ENCODE measurements at regions not wholly inside any gene's neighbourhood (a gene's known extent, or its start where the extent isn't known, plus 50 kb on each side); places are given as distances from the start of the nearest gene placed in this dataset.

DNA sequence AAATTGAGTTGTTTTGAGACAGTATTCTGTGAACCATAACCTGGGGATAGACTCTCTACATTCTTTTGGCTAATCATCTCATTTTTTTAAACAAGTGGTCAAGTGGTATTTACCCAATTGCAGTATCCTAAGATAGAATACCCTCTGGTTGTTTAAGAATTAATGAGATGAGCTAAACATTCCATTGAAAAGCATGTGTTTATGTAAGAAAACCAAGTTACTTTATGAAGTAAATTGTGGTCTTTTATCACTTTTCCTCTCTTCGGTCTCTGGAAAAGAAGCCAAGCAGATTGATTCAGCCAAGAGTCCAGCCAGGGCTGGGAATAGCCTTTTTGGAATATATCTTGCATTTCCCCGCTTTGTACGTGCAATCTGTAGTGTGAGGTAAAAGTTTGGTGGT, 185.7 kb upstream of the TOPAZ1 start:
- TF ChIP-seq, protein P1, sequence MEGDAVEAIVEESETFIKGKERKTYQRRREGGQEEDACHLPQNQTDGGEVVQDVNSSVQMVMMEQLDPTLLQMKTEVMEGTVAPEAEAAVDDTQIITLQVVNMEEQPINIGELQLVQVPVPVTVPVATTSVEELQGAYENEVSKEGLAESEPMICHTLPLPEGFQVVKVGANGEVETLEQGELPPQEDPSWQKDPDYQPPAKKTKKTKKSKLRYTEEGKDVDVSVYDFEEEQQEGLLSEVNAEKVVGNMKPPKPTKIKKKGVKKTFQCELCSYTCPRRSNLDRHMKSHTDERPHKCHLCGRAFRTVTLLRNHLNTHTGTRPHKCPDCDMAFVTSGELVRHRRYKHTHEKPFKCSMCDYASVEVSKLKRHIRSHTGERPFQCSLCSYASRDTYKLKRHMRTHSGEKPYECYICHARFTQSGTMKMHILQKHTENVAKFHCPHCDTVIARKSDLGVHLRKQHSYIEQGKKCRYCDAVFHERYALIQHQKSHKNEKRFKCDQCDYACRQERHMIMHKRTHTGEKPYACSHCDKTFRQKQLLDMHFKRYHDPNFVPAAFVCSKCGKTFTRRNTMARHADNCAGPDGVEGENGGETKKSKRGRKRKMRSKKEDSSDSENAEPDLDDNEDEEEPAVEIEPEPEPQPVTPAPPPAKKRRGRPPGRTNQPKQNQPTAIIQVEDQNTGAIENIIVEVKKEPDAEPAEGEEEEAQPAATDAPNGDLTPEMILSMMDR (IDR thresholded peaks at IDR 0.05) = no peak
- no peak for TF ChIP-seq POLR2A (IDR thresholded peaks at IDR 0.05)
